GM23338 (cell line): ENCODE measurements at regions not wholly inside any gene's neighbourhood (a gene's known extent, or its start where the extent isn't known, plus 50 kb on each side); places are given as distances from the start of the nearest gene placed in this dataset.

Experiments used
- ATAC-seq: fragments of 200-7000 bp; cut with Tn5 transposase; 3 replicates; pipeline ENCODE4 v1.9.1; 2020
- DNase-seq: peaks from one replicate; pipeline ENCODE4 v3.0.0-alpha.2; 2015; ENCODE audit warnings: low spot score
- H2AFZ ChIP-seq: fragments of 200-600 bp; sonication (generic); 2 replicates; pipeline ENCODE4 v1.8.0; 2016; ENCODE audit warnings: antibody characterized with exemption, mild to moderate bottlenecking, moderate library complexity
- H3F3A ChIP-seq: fragments of 200-600 bp; sonication (generic); replicated peaks from 2 replicates; pipeline ENCODE4 v1.8.0; 2017; ENCODE audit warnings: antibody characterized with exemption, mixed run types, low read depth
- H3K27ac ChIP-seq: fragments of 200-600 bp; sonication (generic); 2 replicates; pipeline ENCODE4 v1.6.1; 2016; ENCODE audit warnings: low read depth
- H3K27me3 ChIP-seq: fragments of 200-600 bp; sonication (generic); 2 replicates; pipeline ENCODE4 v1.8.0; 2016; ENCODE audit warnings: mild to moderate bottlenecking, mixed run types, moderate library complexity; ENCODE audit not compliant: insufficient read depth
- H3K36me3 ChIP-seq: fragments of 200-600 bp; sonication (generic); 2 replicates; pipeline ENCODE4 v1.8.0; 2016; ENCODE audit warnings: mild to moderate bottlenecking; ENCODE audit not compliant: insufficient read depth
- H3K4me1 ChIP-seq: fragments of 200-600 bp; sonication (generic); 2 replicates; pipeline ENCODE4 v1.8.0; 2016; ENCODE audit warnings: mild to moderate bottlenecking, moderate library complexity; ENCODE audit not compliant: insufficient read depth
- H3K4me2 ChIP-seq: fragments of 200-600 bp; sonication (generic); 2 replicates; pipeline ENCODE4 v1.7.1; 2017; ENCODE audit warnings: mixed run types
- H3K4me3 ChIP-seq: fragments of 200-600 bp; sonication (generic); 2 replicates; pipeline ENCODE4 v1.6.1; 2016; ENCODE audit warnings: mixed run types
- H3K79me2 ChIP-seq: fragments of 200-600 bp; sonication (generic); replicated peaks from 2 replicates; pipeline ENCODE4 v1.8.0; 2017; ENCODE audit warnings: mild to moderate bottlenecking; ENCODE audit not compliant: insufficient read depth
- H3K9me2 ChIP-seq: fragments of 200-600 bp; sonication (generic); 2 replicates; pipeline ENCODE4 v1.8.0; 2017; ENCODE audit not compliant: insufficient read depth
- H4K20me1 ChIP-seq: fragments of 200-600 bp; sonication (generic); replicated peaks from 2 replicates; pipeline ENCODE4 v1.8.0; 2017; ENCODE audit warnings: mild to moderate bottlenecking; ENCODE audit not compliant: insufficient read depth
- H3K27ac Mint-ChIP-seq: 2 replicates; pipeline ENCODE4 v1.8.0; 2020; ENCODE audit warnings: inconsistent platforms, mild to moderate bottlenecking, moderate library complexity, mixed read lengths
- H3K27me3 Mint-ChIP-seq: 3 replicates; pipeline ENCODE4 v1.8.0; 2022; ENCODE audit warnings: low read depth, mild to moderate bottlenecking, moderate library complexity, mixed read lengths, inconsistent platforms; ENCODE audit not compliant: insufficient read depth, poor library complexity
- H3K36me3 Mint-ChIP-seq: 3 replicates; pipeline ENCODE4 v1.8.0; 2021; ENCODE audit warnings: low read depth, mild to moderate bottlenecking, inconsistent platforms, moderate library complexity, mixed read lengths
- H3K4me1 Mint-ChIP-seq: 3 replicates; pipeline ENCODE4 v1.8.0; 2020; ENCODE audit warnings: mild to moderate bottlenecking, inconsistent platforms, mixed read lengths
- H3K4me3 Mint-ChIP-seq: 3 replicates; pipeline ENCODE4 v1.8.0; 2021; ENCODE audit warnings: moderate library complexity, mild to moderate bottlenecking, inconsistent platforms, mixed read lengths
- H3K9me3 Mint-ChIP-seq: 3 replicates; pipeline ENCODE4 v1.8.0; 2020; ENCODE audit warnings: moderate library complexity, mild to moderate bottlenecking, inconsistent platforms, mixed read lengths
- CTCF ChIP-seq, 2 experiments: fragments of 200-600 bp in 1 of 2; sonication (generic) in 1 of 2; conservative IDR thresholded peaks; 2 replicates each; pipeline versions ENCODE4 v1.5.1 to v1.6.1; 2016 to 2017; ENCODE audit warnings: antibody characterized with exemption in 2 of 2, low read depth in 2 of 2, mild to moderate bottlenecking in 2 of 2, moderate library complexity in 1 of 2
- ETS1 ChIP-seq: IDR thresholded peaks from 2 replicates; pipeline ENCODE4 v1.6.1; 2016; ENCODE audit warnings: antibody characterized with exemption
- EZH2 ChIP-seq: fragments of 200-600 bp; sonication (generic); IDR thresholded peaks from one replicate; pipeline ENCODE4 v1.8.0; 2017; ENCODE audit warnings: antibody characterized with exemption, mild to moderate bottlenecking, low read depth; ENCODE audit not compliant: unreplicated experiment
- POLR2AphosphoS5 ChIP-seq: IDR thresholded peaks from 2 replicates; pipeline ENCODE4 v1.6.1; 2016; ENCODE audit warnings: antibody characterized with exemption, low read depth
- STAT1 ChIP-seq: IDR thresholded peaks from one replicate; pipeline ENCODE4 v1.6.1; 2016; ENCODE audit warnings: antibody characterized with exemption; ENCODE audit not compliant: unreplicated experiment
- ZNF114 ChIP-seq: fragments of 250-450 bp; sonication (Bioruptor Pico); IDR thresholded peaks from 2 replicates; pipeline ENCODE4 v1.5.0; 2020; ENCODE audit warnings: mild to moderate bottlenecking, moderate library complexity
- ZNF331 ChIP-seq: fragments of 250-450 bp; sonication (Bioruptor Pico); IDR thresholded peaks from 2 replicates; pipeline ENCODE4 v1.5.0; 2020; ENCODE audit warnings: low read depth, mild to moderate bottlenecking, moderate library complexity
- ZNF462 ChIP-seq: fragments of 250-450 bp; sonication (Bioruptor Pico); IDR thresholded peaks from 2 replicates; pipeline ENCODE4 v1.5.0; 2020; ENCODE audit warnings: mild to moderate bottlenecking, moderate library complexity

GRCh38 chr3:165503825-165504224 lies 307.6 kb upstream of the SLITRK3 start (continued):
- no peak for TF ChIP-seq ZNF462
- TF ChIP-seq ZNF331 (CRISPR knock-in tag): no peak
- TF ChIP-seq STAT1: no peak
- TF ChIP-seq ZNF114 (CRISPR knock-in tag): no peak

- Histone ChIP-seq H3K36me3 (no peaks in the 10 kb centered on the region), H3K4me2 (no peak overlapping the region), H4K20me1 (no peaks in the 10 kb centered on the region), H3K79me2 (no peaks in the 10 kb centered on the region), H3F3A (no peaks in the 10 kb centered on the region), H3K27ac (no peak overlapping the region), H3K27me3 (no peaks in the 10 kb centered on the region), H3K9me2 (no peaks in the 10 kb centered on the region), H3K4me1 (no peaks in the 10 kb centered on the region), H3K4me3 (no peak overlapping the region), H2AFZ (no peak overlapping the region)
- Mint-ChIP-seq H3K4me3 (no peak overlapping the region), H3K27me3 (peaks cover 2% of the 10 kb centered on the region), H3K27ac (no peak overlapping the region), H3K9me3 (peaks cover 22% of the 10 kb centered on the region), H3K4me1 (no peaks in the 10 kb centered on the region), H3K36me3 (peaks cover 11% of the 10 kb centered on the region)
- ATAC-seq (no peak), DNase-seq (no peak)
- TF ChIP-seq ZNF114 (CRISPR knock-in tag) (no peak), ETS1 (no peak), EZH2 (no peak), CTCF (conservative IDR thresholded peaks at IDR 0.05; ENCODE audit: low read depth in 2 of 2) (no peak), POLR2AphosphoS5 (no peak)
Observed at GRCh38 chr3:165503346-165503745, 307.2 kb upstream of the SLITRK3 start.
